PC-3 (cell line): ENCODE measurements at regions not wholly inside any gene's neighbourhood (a gene's known extent, or its start where the extent isn't known, plus 50 kb on each side); places are given as distances from the start of the nearest gene placed in this dataset.

Experiments
- ATAC-seq: fragments of 200-7000 bp; cut with Tn5 transposase; 2 replicates; pipeline ENCODE4 v1.9.1; 2020; ENCODE audit warnings: mild to moderate bottlenecking, moderate library complexity
- BruUV-seq: library from RNA; stranded (reverse); fragments of 400-500 nt; replicated peaks from 2 replicates; lab custom pipeline; 2021; lab: Mats Ljungman, UMichigan
- CTCF ChIA-PET: fragments of 300-600 bp; sonication (Branson Sonifier 250); formaldehyde crosslinking; loops from one replicate; lab custom pipeline; 2022; ENCODE audit warnings: antibody characterized with exemption; lab: Charles Lee
- POLR2A ChIA-PET: fragments of 300-600 bp; sonication (Branson Sonifier 250); formaldehyde crosslinking; loops from one replicate; lab custom pipeline; 2022; ENCODE audit warnings: antibody characterized with exemption; ENCODE audit not compliant: unreplicated experiment; lab: Charles Lee
- DNase-seq: peaks from one replicate; pipeline ENCODE4 v3.0.0-alpha.2; 2015
- H2AFZ ChIP-seq: fragments of 300-600 bp; sonication (generic); 2 replicates; pipeline ENCODE4 v1.6.0; 2016; ENCODE audit warnings: antibody characterized with exemption, low read length
- H3F3A ChIP-seq: fragments of 300-600 bp; sonication (generic); one replicate; pipeline ENCODE4 v1.6.0; 2017; ENCODE audit warnings: antibody characterized with exemption, low read length, control low read depth, mild to moderate bottlenecking; ENCODE audit not compliant: unreplicated experiment
- H3K27ac ChIP-seq: fragments of 300-600 bp; sonication (generic); 2 replicates; pipeline ENCODE4 v1.5.1; 2016; ENCODE audit warnings: mild to moderate bottlenecking, low read length
- H3K27me3 ChIP-seq: fragments of 300-600 bp; sonication (generic); 2 replicates; pipeline ENCODE4 v1.6.1; 2016; ENCODE audit warnings: low read length, mixed read lengths
- H3K36me3 ChIP-seq: fragments of 300-600 bp; sonication (generic); 2 replicates; pipeline ENCODE4 v1.6.1; 2016; ENCODE audit warnings: low read depth, mixed run types, low read length, mixed read lengths
- H3K4me1 ChIP-seq: fragments of 300-600 bp; sonication (generic); 2 replicates; pipeline ENCODE4 v1.5.1; 2016; ENCODE audit warnings: low read length; ENCODE audit not compliant: insufficient read depth
- H3K4me2 ChIP-seq: fragments of 300-600 bp; sonication (generic); 2 replicates; pipeline ENCODE4 v1.6.0; 2016; ENCODE audit warnings: low read length
- H3K4me3 ChIP-seq: fragments of 300-600 bp; sonication (generic); 2 replicates; pipeline ENCODE4 v1.5.1; 2016; ENCODE audit warnings: mild to moderate bottlenecking, low read length, mixed read lengths
- H3K79me2 ChIP-seq: fragments of 300-600 bp; sonication (generic); 2 replicates; pipeline ENCODE4 v1.6.1; 2017; ENCODE audit warnings: low read length, mixed read lengths
- H3K9ac ChIP-seq: fragments of 300-600 bp; sonication (generic); 2 replicates; pipeline ENCODE4 v1.6.0; 2016; ENCODE audit warnings: mild to moderate bottlenecking, low read length
- H3K9me2 ChIP-seq: fragments of 300-600 bp; sonication (generic); replicated peaks from 2 replicates; pipeline ENCODE4 v1.6.1; 2016; ENCODE audit warnings: mixed run types, low read length, mixed read lengths
- H3K9me3 ChIP-seq: fragments of 300-600 bp; sonication (generic); 2 replicates; pipeline ENCODE4 v1.6.1; 2016; ENCODE audit warnings: low read length, mixed read lengths
- H4K20me1 ChIP-seq: fragments of 300-600 bp; sonication (generic); 2 replicates; pipeline ENCODE4 v1.6.1; 2016; ENCODE audit warnings: low read length, mixed read lengths
- EZH2 ChIP-seq: fragments of 300-600 bp; sonication (generic); IDR thresholded peaks from one replicate; pipeline ENCODE4 v1.6.1; 2017; ENCODE audit warnings: antibody characterized with exemption, mild to moderate bottlenecking, low read length; ENCODE audit not compliant: unreplicated experiment
- EZH2phosphoT487 ChIP-seq: fragments of 300-600 bp; sonication (generic); IDR thresholded peaks from 2 replicates; pipeline ENCODE4 v1.6.1; 2018; ENCODE audit warnings: mild to moderate bottlenecking, antibody characterized with exemption, low read length, borderline replicate concordance
- intact Hi-C: fragments of 100-400 bp; cut with micrococcal nuclease; formaldehyde crosslinking; loops from 2 replicates; pipeline ENCODE4 v1.9.0; 2023
- TF ChIP-seq, protein P1 (sequence below): fragments of 300-600 bp; sonication (generic); conservative IDR thresholded peaks from 2 replicates; pipeline ENCODE4 v1.5.1; 2017; ENCODE audit warnings: antibody characterized with exemption, low read depth, mild to moderate bottlenecking, low read length

DNA sequence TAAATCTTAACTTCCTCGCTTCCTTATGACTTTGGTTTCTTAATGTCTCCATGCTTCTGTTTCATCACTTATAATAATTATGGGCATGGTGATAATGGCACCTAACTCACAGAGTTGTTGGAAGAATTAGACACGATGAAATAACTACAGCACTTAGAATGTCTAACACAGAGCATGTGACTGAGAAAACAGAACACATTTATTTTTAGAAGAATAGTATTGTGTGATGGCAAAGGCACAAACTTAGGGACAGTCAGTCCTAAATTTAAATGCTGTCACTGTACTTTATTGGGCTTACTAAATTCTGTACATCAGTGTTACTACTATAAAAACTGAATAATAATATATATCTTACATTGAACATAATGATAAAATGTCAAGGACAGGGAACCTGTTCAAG, 391.1 kb upstream of the JAG1 start:
- intact Hi-C loops = no loop called here
- CTCF ChIA-PET = no interaction called here
- Histone ChIP-seq H4K20me1 (no peaks in the 10 kb centered on the region), H3K27me3 (no peaks in the 10 kb centered on the region), H3F3A (no peaks in the 10 kb centered on the region), H3K4me3 (no peak overlapping the region), H3K27ac (no peak overlapping the region), H3K4me2 (no peak overlapping the region), H3K4me1 (no peaks in the 10 kb centered on the region), H2AFZ (no peak overlapping the region), H3K79me2 (no peaks in the 10 kb centered on the region), H3K9me2 (no peaks in the 10 kb centered on the region), H3K9me3 (no peaks in the 10 kb centered on the region), H3K9ac (no peak overlapping the region), H3K36me3 (no peaks in the 10 kb centered on the region)
- POLR2A ChIA-PET = no interaction called here
- TF ChIP-seq, protein P1, sequence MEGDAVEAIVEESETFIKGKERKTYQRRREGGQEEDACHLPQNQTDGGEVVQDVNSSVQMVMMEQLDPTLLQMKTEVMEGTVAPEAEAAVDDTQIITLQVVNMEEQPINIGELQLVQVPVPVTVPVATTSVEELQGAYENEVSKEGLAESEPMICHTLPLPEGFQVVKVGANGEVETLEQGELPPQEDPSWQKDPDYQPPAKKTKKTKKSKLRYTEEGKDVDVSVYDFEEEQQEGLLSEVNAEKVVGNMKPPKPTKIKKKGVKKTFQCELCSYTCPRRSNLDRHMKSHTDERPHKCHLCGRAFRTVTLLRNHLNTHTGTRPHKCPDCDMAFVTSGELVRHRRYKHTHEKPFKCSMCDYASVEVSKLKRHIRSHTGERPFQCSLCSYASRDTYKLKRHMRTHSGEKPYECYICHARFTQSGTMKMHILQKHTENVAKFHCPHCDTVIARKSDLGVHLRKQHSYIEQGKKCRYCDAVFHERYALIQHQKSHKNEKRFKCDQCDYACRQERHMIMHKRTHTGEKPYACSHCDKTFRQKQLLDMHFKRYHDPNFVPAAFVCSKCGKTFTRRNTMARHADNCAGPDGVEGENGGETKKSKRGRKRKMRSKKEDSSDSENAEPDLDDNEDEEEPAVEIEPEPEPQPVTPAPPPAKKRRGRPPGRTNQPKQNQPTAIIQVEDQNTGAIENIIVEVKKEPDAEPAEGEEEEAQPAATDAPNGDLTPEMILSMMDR = no peak
- TF ChIP-seq EZH2phosphoT487 (no peak), EZH2 (no peak)
- no peak for ATAC-seq
- no TSS peak for BruUV-seq
- no peak for DNase-seq

DNA sequence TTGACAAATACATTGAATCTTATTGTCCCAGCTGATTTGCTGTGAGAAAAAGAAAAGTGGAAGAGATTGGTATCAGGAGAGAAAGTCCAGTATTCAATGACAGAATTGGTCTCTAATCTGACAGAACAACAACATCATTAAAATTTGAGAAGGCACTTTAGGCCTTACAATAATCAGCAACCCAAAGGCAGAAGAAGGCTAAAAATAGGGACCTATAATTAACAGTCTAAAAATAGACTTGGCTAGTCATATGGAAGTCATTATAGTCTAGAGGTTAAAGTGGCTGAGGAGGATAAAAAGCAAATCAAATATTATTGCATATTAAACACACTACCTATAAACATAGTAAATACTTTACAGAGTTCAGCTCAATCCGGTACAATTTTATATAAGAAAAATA, 393.6 kb upstream of the JAG1 start:
- Histone ChIP-seq H3K79me2 (no peaks in the 10 kb centered on the region), H3K4me2 (no peak overlapping the region), H3K4me1 (no peaks in the 10 kb centered on the region), H3K36me3 (no peaks in the 10 kb centered on the region), H3K9ac (no peak overlapping the region), H3F3A (no peaks in the 10 kb centered on the region), H3K27me3 (no peaks in the 10 kb centered on the region), H3K4me3 (no peak overlapping the region), H3K9me3 (0 out of 2 replicates have a peak, but pooled peaks cover 5% of the 10 kb centered on the region), H3K9me2 (no peaks in the 10 kb centered on the region), H2AFZ (no peak overlapping the region), H4K20me1 (no peaks in the 10 kb centered on the region), H3K27ac (no peak overlapping the region)
- ChIA-PET CTCF (no interaction called here), POLR2A (no interaction called here)
- intact Hi-C loops = no loop called here
- ATAC-seq = no peak
- DNase-seq = no peak
- no peak for TF ChIP-seq EZH2
- TF ChIP-seq, protein P1 = no peak
- TF ChIP-seq EZH2phosphoT487 = no peak
- BruUV-seq = no TSS peak

DNA sequence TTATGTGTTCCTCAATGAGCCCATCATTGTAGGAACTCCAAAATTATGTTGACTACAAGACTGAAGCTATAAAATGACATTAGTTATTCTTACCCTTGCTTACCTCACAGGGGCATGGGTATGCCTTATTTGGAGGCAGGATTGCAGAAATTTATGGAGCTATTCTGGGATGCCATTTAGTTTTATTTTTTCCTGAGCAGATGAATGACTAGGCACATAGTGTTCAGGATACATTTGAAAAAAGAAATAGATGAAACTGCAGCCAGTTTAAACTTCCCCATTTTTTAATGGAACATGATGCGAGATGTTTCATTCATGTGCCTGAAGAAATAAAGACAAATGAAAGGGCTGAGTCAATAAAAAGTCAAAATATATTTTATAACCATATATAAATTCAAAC, 399.2 kb upstream of the JAG1 start:
- H2AFZ ChIP-seq = no peak overlapping the region
- CTCF ChIA-PET = no interaction called here
- POLR2A ChIA-PET = no interaction called here

More for the DNA sequence above, 399.2 kb upstream of the JAG1 start:
- Histone ChIP-seq H3K9me3 (0 out of 2 replicates have a peak, but pooled peaks cover 5% of the 10 kb centered on the region), H3K27me3 (no peaks in the 10 kb centered on the region), H3K4me1 (no peaks in the 10 kb centered on the region), H3K4me2 (no peak overlapping the region), H4K20me1 (no peaks in the 10 kb centered on the region), H3K9me2 (no peaks in the 10 kb centered on the region), H3K9ac (no peak overlapping the region), H3K79me2 (no peaks in the 10 kb centered on the region), H3K27ac (no peak overlapping the region), H3K36me3 (no peaks in the 10 kb centered on the region), H3K4me3 (no peak overlapping the region), H3F3A (no peaks in the 10 kb centered on the region)
- no peak for DNase-seq
- intact Hi-C loops = no loop called here
- BruUV-seq = no TSS peak
- TF ChIP-seq, protein P1 = no peak
- TF ChIP-seq EZH2 (no peak), EZH2phosphoT487 (no peak)
- ATAC-seq = no peak
